Panc1 (cell line): ENCODE measurements at regions not wholly inside any gene's neighbourhood (a gene's known extent, or its start where the extent isn't known, plus 50 kb on each side); places are given as distances from the start of the nearest gene placed in this dataset.

Source experiments
- ATAC-seq: fragments of 200-7000 bp; cut with Tn5 transposase; 2 replicates; pipeline ENCODE4 v1.9.1; 2020; ENCODE audit warnings: mild to moderate bottlenecking, moderate library complexity
- BruUV-seq: library from RNA; stranded (reverse); fragments of 400-500 nt; replicated peaks from 2 replicates; lab custom pipeline; 2021; lab: Mats Ljungman, UMichigan
- CTCF ChIA-PET: fragments of 300-600 bp; sonication (Branson Sonifier 250); formaldehyde crosslinking; loops from one replicate; lab custom pipeline; 2022; ENCODE audit warnings: antibody characterized with exemption; lab: Charles Lee
- POLR2A ChIA-PET: fragments of 300-600 bp; sonication (Branson Sonifier 250); formaldehyde crosslinking; loops from one replicate; lab custom pipeline; 2022; ENCODE audit warnings: antibody characterized with exemption; lab: Charles Lee
- DNase-seq: peaks from one replicate; pipeline ENCODE4 v3.0.0-alpha.2; 2010; ENCODE audit warnings: low read depth, low spot score
- H3K27ac ChIP-seq: 2 replicates; pipeline ENCODE4 v1.5.1; 2011; ENCODE audit warnings: mild to moderate bottlenecking, low read length, inconsistent platforms
- H3K27me3 ChIP-seq: fragments of 200-500 bp; sonication (Bioruptor generic); 2 replicates; pipeline ENCODE4 v1.6.0; 2014; ENCODE audit warnings: low read length, inconsistent platforms; ENCODE audit not compliant: control insufficient read depth, insufficient read depth
- H3K36me3 ChIP-seq: fragments of 200-500 bp; sonication (Bioruptor generic); 2 replicates; pipeline ENCODE4 v1.5.1; 2014; ENCODE audit warnings: inconsistent platforms, mild to moderate bottlenecking, low read length, moderate library complexity; ENCODE audit not compliant: control insufficient read depth, insufficient read depth
- H3K4me1 ChIP-seq: 2 replicates; pipeline ENCODE4 v1.5.1; 2011; ENCODE audit warnings: inconsistent platforms, mild to moderate bottlenecking, low read length, moderate library complexity; ENCODE audit not compliant: control insufficient read depth, insufficient read depth
- H3K4me3 ChIP-seq, 2 experiments: 2 replicates each; pipeline ENCODE4 v1.5.1; 2011 to 2012; ENCODE audit warnings: low read depth in 2 of 2, low read length in 2 of 2, mild to moderate bottlenecking in 2 of 2, inconsistent platforms in 1 of 2, moderate library complexity in 1 of 2
- H3K9me3 ChIP-seq: fragments of 200-500 bp; sonication (Bioruptor generic); 2 replicates; pipeline ENCODE4 v1.5.1; 2014; ENCODE audit warnings: low read depth, mild to moderate bottlenecking, inconsistent platforms, low read length, moderate library complexity; ENCODE audit not compliant: control insufficient read depth, insufficient read depth
- CTCF ChIP-seq: fragments of 450-650 bp; IDR thresholded peaks from 2 replicates; pipeline ENCODE4 v1.5.1; 2017; ENCODE audit warnings: mild to moderate bottlenecking
- POLR2AphosphoS5 ChIP-seq: IDR thresholded peaks from 2 replicates; pipeline ENCODE4 v1.6.1; 2012; ENCODE audit warnings: mild to moderate bottlenecking, low read depth, low read length, moderate library complexity
- REST ChIP-seq, 2 experiments: IDR thresholded peaks; 2 replicates each; pipeline ENCODE4 v1.6.1; 2011 to 2012; ENCODE audit warnings: low read depth in 2 of 2, control low read depth in 1 of 2, low read length in 1 of 2, mild to moderate bottlenecking in 1 of 2, moderate library complexity in 1 of 2; ENCODE audit not compliant: insufficient read depth in 1 of 2
- SIN3A ChIP-seq: IDR thresholded peaks from 2 replicates; pipeline ENCODE4 v1.6.1; 2012; ENCODE audit warnings: low read depth, mild to moderate bottlenecking, low read length, moderate library complexity, borderline replicate concordance; ENCODE audit not compliant: insufficient read depth
- TCF7L2 ChIP-seq: IDR thresholded peaks from 2 replicates; pipeline ENCODE4 v1.6.1; 2011; ENCODE audit warnings: mild to moderate bottlenecking, low read depth, low read length, inconsistent platforms
- in situ Hi-C: cut with HindIII; loops from 2 replicates; pipeline ENCODE4 v1.10.0; 2016; ENCODE audit warnings: low sequenced_read_pairs, low pct_unique_long_range_greater_than_20kb
- intact Hi-C: fragments of 100-400 bp; cut with micrococcal nuclease; formaldehyde crosslinking; loops from one replicate; pipeline ENCODE4 v1.10.0; 2022; ENCODE audit not compliant: unreplicated experiment

- intact Hi-C loops, result no loop called here
- H3K4me3 ChIP-seq, result no peak overlapping the region
- in situ Hi-C loops, result no loop called here
- no peaks in the 10 kb centered on the region for H3K36me3 ChIP-seq
- no peaks in the 10 kb centered on the region for H3K9me3 ChIP-seq
- no peak overlapping the region for H3K27ac ChIP-seq
- no peak for DNase-seq
- BruUV-seq, result no TSS peak
- ChIA-PET POLR2A (no interaction called here), CTCF (no interaction called here)
- TF ChIP-seq TCF7L2 (no peak), REST (IDR thresholded peaks at IDR 0.05; ENCODE audit: insufficient read depth in 1 of 2, low read depth in 2 of 2, low read length in 1 of 2) (no peak), SIN3A (no peak), POLR2AphosphoS5 (no peak), CTCF (no peak)
- no peak for ATAC-seq
- H3K4me1 ChIP-seq, result no peaks in the 10 kb centered on the region
- no peaks in the 10 kb centered on the region for H3K27me3 ChIP-seq
These were observed 876.9 kb upstream of the GHITM start for GRCh38 chr10:83262434-83262833.

- BruUV-seq, result no TSS peak
- POLR2A ChIA-PET, result no interaction called here
- Histone ChIP-seq H3K27ac (no peak overlapping the region), H3K36me3 (no peaks in the 10 kb centered on the region), H3K4me1 (no peaks in the 10 kb centered on the region), H3K27me3 (no peaks in the 10 kb centered on the region), H3K9me3 (no peaks in the 10 kb centered on the region), H3K4me3 (no peak overlapping the region)
- ATAC-seq (no peak), DNase-seq (no peak)
- CTCF ChIA-PET, result no interaction called here
- in situ Hi-C loops (no loop called here), intact Hi-C loops (no loop called here)
- TF ChIP-seq CTCF (no peak), POLR2AphosphoS5 (no peak), REST (IDR thresholded peaks at IDR 0.05; ENCODE audit: insufficient read depth in 1 of 2, low read depth in 2 of 2, low read length in 1 of 2) (no peak), SIN3A (no peak), TCF7L2 (no peak)
These were observed 866.5 kb upstream of the GHITM start for GRCh38 chr10:83272666-83273434.
